Neural progenitor cell (in vitro differentiated cells): ENCODE measurements at regions not wholly inside any gene's neighbourhood (a gene's known extent, or its start where the extent isn't known, plus 50 kb on each side); places are given as distances from the start of the nearest gene placed in this dataset.

Experiments used
- EZH2 ChIP-seq: fragments of 200-600 bp; sonication (generic); IDR thresholded peaks from 2 replicates; pipeline ENCODE4 v1.6.1; 2017; ENCODE audit warnings: antibody characterized with exemption, mild to moderate bottlenecking, moderate library complexity
- EZH2phosphoT487 ChIP-seq: fragments of 200-600 bp; sonication (generic); IDR thresholded peaks from 2 replicates; pipeline ENCODE4 v1.6.1; 2017; ENCODE audit warnings: antibody characterized with exemption
- TF ChIP-seq, protein P1 (sequence below): fragments of 200-600 bp; sonication (generic); IDR thresholded peaks from 2 replicates; pipeline ENCODE4 v1.5.1; 2017; ENCODE audit warnings: antibody characterized with exemption, mild to moderate bottlenecking

GRCh38 chr13:70720386-70720785 lies 612.1 kb upstream of the KLHL1 start:
- TF ChIP-seq, protein P1, sequence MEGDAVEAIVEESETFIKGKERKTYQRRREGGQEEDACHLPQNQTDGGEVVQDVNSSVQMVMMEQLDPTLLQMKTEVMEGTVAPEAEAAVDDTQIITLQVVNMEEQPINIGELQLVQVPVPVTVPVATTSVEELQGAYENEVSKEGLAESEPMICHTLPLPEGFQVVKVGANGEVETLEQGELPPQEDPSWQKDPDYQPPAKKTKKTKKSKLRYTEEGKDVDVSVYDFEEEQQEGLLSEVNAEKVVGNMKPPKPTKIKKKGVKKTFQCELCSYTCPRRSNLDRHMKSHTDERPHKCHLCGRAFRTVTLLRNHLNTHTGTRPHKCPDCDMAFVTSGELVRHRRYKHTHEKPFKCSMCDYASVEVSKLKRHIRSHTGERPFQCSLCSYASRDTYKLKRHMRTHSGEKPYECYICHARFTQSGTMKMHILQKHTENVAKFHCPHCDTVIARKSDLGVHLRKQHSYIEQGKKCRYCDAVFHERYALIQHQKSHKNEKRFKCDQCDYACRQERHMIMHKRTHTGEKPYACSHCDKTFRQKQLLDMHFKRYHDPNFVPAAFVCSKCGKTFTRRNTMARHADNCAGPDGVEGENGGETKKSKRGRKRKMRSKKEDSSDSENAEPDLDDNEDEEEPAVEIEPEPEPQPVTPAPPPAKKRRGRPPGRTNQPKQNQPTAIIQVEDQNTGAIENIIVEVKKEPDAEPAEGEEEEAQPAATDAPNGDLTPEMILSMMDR = no peak
- TF ChIP-seq EZH2 = no peak
- no peak for TF ChIP-seq EZH2phosphoT487
